Osteoblast (primary cell): ENCODE measurements at regions not wholly inside any gene's neighbourhood (a gene's known extent, or its start where the extent isn't known, plus 50 kb on each side); places are given as distances from the start of the nearest gene placed in this dataset.

Experiments used
- DNase-seq: peaks from one replicate; pipeline ENCODE4 v3.0.0; 2011; ENCODE audit warnings: low spot score, mixed read lengths; ENCODE audit not compliant: insufficient read length; ENCODE audit errors: missing footprints
- H2AFZ ChIP-seq: 2 replicates; pipeline ENCODE4 v1.6.0; 2011; ENCODE audit warnings: mild to moderate bottlenecking, low read length
- H3K27ac ChIP-seq: 2 replicates; pipeline ENCODE4 v1.5.1; 2011; ENCODE audit warnings: mild to moderate bottlenecking, low read depth, low read length, moderate library complexity
- H3K27me3 ChIP-seq: 2 replicates; pipeline ENCODE4 v1.6.0; 2012; ENCODE audit warnings: mild to moderate bottlenecking, control low read depth, inconsistent platforms, low read length, moderate library complexity; ENCODE audit not compliant: insufficient read depth
- H3K36me3 ChIP-seq: 2 replicates; pipeline ENCODE4 v1.5.1; 2011; ENCODE audit warnings: mild to moderate bottlenecking, low read length, control low read depth, moderate library complexity; ENCODE audit not compliant: insufficient read depth
- H3K4me1 ChIP-seq: 2 replicates; pipeline ENCODE4 v1.5.1; 2011; ENCODE audit warnings: mild to moderate bottlenecking, low read length, control low read depth, moderate library complexity; ENCODE audit not compliant: insufficient read depth
- H3K4me2 ChIP-seq: 2 replicates; pipeline ENCODE4 v1.6.0; 2011; ENCODE audit warnings: mild to moderate bottlenecking, low read length; ENCODE audit not compliant: insufficient read depth
- H3K4me3 ChIP-seq: fragments of 200-600 bp; sonication (generic); 3 replicates; pipeline ENCODE4 v1.5.1; 2012; ENCODE audit warnings: mild to moderate bottlenecking, low read length, inconsistent platforms; ENCODE audit not compliant: insufficient read depth
- H3K79me2 ChIP-seq: 2 replicates; pipeline ENCODE4 v1.6.0; 2012; ENCODE audit warnings: mild to moderate bottlenecking, low read length, control low read depth, inconsistent platforms; ENCODE audit not compliant: insufficient read depth
- H3K9me3 ChIP-seq: 2 replicates; pipeline ENCODE4 v1.5.1; 2011; ENCODE audit warnings: low read depth, low read length, control low read depth
- H4K20me1 ChIP-seq: 2 replicates; pipeline ENCODE4 v1.6.0; 2012; ENCODE audit warnings: mild to moderate bottlenecking, low read length, control low read depth; ENCODE audit not compliant: insufficient read depth
- CTCF ChIP-seq: IDR thresholded peaks from 2 replicates; pipeline ENCODE4 v1.5.1; 2011; ENCODE audit warnings: mild to moderate bottlenecking, low read depth, low read length, moderate library complexity; ENCODE audit errors: extremely low read depth

GRCh38 chr5:9928326-9928725 is 298.2 kb upstream of the TAS2R1 start:
- no peaks in the 10 kb centered on the region for H3K27me3 ChIP-seq
- H3K4me3 ChIP-seq, result no peak overlapping the region
- H3K79me2 ChIP-seq, result no peaks in the 10 kb centered on the region
- no peak overlapping the region for H3K4me2 ChIP-seq
- no peak overlapping the region for H3K27ac ChIP-seq
- H3K9me3 ChIP-seq, result no peaks in the 10 kb centered on the region
- no peaks in the 10 kb centered on the region for H4K20me1 ChIP-seq
- no peaks in the 10 kb centered on the region for H3K36me3 ChIP-seq
- no peak for TF ChIP-seq CTCF
- H2AFZ ChIP-seq, result no peak overlapping the region
- H3K4me1 ChIP-seq, result peaks cover 15% of the 10 kb centered on the region
- no peak for DNase-seq

GRCh38 chr5:9927521-9927997 is 297.4 kb upstream of the TAS2R1 start:
- Histone ChIP-seq H3K27ac (no peak overlapping the region), H3K27me3 (no peaks in the 10 kb centered on the region), H3K79me2 (no peaks in the 10 kb centered on the region), H3K36me3 (no peaks in the 10 kb centered on the region), H3K4me1 (peaks cover 15% of the 10 kb centered on the region), H4K20me1 (no peaks in the 10 kb centered on the region), H3K4me2 (peak overlapping the region; percentile 27), H3K9me3 (no peaks in the 10 kb centered on the region), H3K4me3 (no peak overlapping the region), H2AFZ (no peak overlapping the region)
- no peak for TF ChIP-seq CTCF
- no peak for DNase-seq

- peak overlapping the region; percentile 27 for H3K4me2 ChIP-seq
- peaks cover 15% of the 10 kb centered on the region for H3K4me1 ChIP-seq
- no peaks in the 10 kb centered on the region for H3K36me3 ChIP-seq
- TF ChIP-seq CTCF, result no peak
- no peak for DNase-seq
- H3K27me3 ChIP-seq, result no peaks in the 10 kb centered on the region
- H2AFZ ChIP-seq, result no peak overlapping the region
- H3K79me2 ChIP-seq, result no peaks in the 10 kb centered on the region
- no peak overlapping the region for H3K27ac ChIP-seq
- H3K4me3 ChIP-seq, result no peak overlapping the region
- H3K9me3 ChIP-seq, result no peaks in the 10 kb centered on the region
- no peaks in the 10 kb centered on the region for H4K20me1 ChIP-seq
These were observed 297.0 kb upstream of the TAS2R1 start for GRCh38 chr5:9927106-9927505.

GRCh38 chr5:9924614-9925013 is 294.5 kb upstream of the TAS2R1 start:
- Histone ChIP-seq H3K4me2 (peak overlapping the region; percentile 15), H3K9me3 (no peaks in the 10 kb centered on the region), H3K4me3 (no peak overlapping the region), H3K79me2 (no peaks in the 10 kb centered on the region), H3K36me3 (no peaks in the 10 kb centered on the region), H3K27ac (peak overlapping the region; percentile 67), H4K20me1 (no peaks in the 10 kb centered on the region), H3K27me3 (no peaks in the 10 kb centered on the region), H3K4me1 (peaks cover 15% of the 10 kb centered on the region), H2AFZ (no peak overlapping the region)
- TF ChIP-seq CTCF, result no peak
- peak; percentile 58 for DNase-seq
